Tibial nerve (tissue), 4 donors: ENCODE measurements at regions not wholly inside any gene's neighbourhood (a gene's known extent, or its start where the extent isn't known, plus 50 kb on each side); places are given as distances from the start of the nearest gene placed in this dataset.

ENCODE experiments used
- CTCF ChIP-seq, 5 experiments: fragments of 200-600 bp in 3 of 5; fragments of 450-650 bp in 2 of 5; sonication (generic) in 3 of 5; IDR thresholded peaks; one replicate each; pipeline ENCODE4 v1.5.1; 2016 to 2019; ENCODE audit warnings: antibody characterized with exemption in 5 of 5, mild to moderate bottlenecking in 3 of 5, moderate library complexity in 2 of 5
- EP300 ChIP-seq, 2 donors: sonication (generic); formaldehyde crosslinking; IDR thresholded peaks; one replicate each; pipeline ENCODE4 v1.6.1; 2017; ENCODE audit warnings: antibody characterized with exemption in 2 of 2, mild to moderate bottlenecking in 1 of 2
- POLR2A ChIP-seq, 2 donors: fragments of 450-650 bp; IDR thresholded peaks; one replicate each; pipeline ENCODE4 v1.6.1; 2017; ENCODE audit warnings: antibody characterized with exemption in 2 of 2, mild to moderate bottlenecking in 2 of 2, moderate library complexity in 2 of 2

GRCh38 chr3:103685939-103686338, 1251.1 kb downstream of the ZPLD1 start:
- TF ChIP-seq POLR2A (IDR thresholded peaks at IDR 0.05) (no peak), CTCF (IDR thresholded peaks at IDR 0.05) (no peak), EP300 (IDR thresholded peaks at IDR 0.05) (no peak)
